ENCODE measurements at regions not wholly inside any gene's neighbourhood (a gene's known extent, or its start where the extent isn't known, plus 50 kb on each side); places are given as distances from the start of the nearest gene placed in this dataset.

GRCh38 chr7:94236960-94237359 lies 157.7 kb upstream of the COL1A2 start:
- no peak for DNase-seq (ENCODE audit: low spot score)

DNA sequence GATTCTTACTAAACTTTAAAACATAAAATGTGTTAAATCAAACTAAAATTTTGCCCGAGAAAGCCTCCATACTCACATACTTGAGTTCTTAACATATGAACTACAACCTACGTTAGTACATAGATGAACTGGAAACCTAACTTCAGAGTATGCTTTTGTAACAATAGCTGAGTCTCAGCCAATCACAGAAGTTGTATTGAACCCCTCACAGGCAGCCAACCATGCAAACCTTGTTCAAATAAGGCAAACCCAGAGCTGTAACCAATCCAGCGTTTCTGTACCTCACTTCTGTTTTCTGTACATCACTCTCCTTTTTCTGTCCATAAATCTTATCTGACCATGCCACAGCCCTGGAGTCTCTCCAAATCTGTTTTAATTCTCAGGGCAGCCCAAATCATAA lies 157.3 kb upstream of the COL1A2 start:
- DNase-seq (ENCODE audit: low spot score) = no peak

- no peak for DNase-seq (ENCODE audit: low spot score)
Observed at GRCh38 chr7:94239661-94240234, 154.9 kb upstream of the COL1A2 start.

DNA sequence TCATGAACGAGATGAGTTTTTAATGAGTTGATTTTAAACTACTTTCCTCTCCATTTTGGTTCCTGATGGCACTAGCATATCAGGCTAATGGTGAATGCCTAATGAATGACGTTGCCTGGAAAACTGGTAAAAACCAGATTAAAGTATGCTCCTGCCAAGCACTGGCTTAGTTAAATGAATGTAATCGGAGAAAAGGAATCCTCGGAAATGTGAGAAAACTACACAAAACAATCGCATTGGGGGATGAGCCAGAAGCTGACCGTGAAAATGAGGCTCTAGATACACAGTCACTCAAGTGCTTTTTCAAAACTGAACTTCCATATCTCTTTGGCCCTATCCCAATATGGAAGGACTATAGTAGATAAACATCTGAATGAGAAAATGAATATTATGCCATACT lies 153.8 kb upstream of the COL1A2 start:
- no peak for DNase-seq (ENCODE audit: low spot score)

- no peak for DNase-seq (ENCODE audit: low spot score)
Observed at GRCh38 chr7:94241402-94241925, 153.2 kb upstream of the COL1A2 start.

DNA sequence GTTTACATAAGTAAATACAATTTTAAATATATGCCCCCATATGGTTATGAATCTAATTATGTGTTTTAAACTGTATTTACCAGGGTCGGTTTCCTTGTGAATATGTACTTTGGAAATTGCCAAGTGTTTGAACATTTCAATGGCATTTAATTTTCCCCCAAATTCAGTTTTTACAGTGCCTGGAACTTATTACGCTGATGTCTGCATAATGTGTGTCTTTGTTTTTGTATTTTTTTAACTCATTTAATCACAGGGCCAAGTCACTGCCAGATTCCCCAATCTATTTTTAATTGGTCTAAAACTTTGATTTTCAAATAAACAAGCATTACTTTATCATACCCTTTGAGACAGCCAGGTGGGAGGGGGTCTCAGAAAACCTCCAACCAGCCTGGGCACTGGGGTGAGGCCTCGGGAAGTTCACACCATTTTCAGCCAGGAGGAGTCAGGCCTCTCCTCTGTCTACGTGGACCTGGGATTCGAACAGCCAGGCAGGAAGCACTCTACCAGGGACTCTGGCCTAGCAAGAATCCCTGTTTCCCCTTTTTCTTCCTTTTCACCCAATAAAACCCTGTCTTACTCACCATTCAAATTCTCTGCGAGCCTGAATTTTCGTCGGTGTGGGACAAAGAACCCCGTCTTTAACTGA lies 151.5 kb upstream of the COL1A2 start:
- DNase-seq (ENCODE audit: low spot score) = no peak

DNA sequence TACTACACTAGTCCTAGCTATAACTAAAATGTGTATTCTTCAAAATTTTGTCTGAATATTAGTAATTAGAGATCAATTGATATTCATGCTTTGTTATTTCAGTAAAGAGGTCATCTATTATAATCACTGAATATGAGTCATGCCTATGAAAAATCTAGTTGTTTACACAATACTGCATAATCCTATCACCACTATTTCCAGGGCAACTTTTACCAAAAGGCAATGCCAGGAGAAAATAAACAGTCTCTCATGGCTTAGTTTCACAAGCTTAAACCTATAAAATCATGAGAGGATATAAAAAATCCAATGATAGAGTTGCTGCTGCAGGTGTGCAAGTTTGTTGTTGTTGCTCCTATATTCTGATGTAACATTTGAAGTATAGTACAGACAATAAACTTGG lies 149.9 kb upstream of the COL1A2 start:
- DNase-seq (ENCODE audit: low spot score) = no peak

GRCh38 chr7:94245500-94245899 lies 149.2 kb upstream of the COL1A2 start:
- DNase-seq (ENCODE audit: low spot score) = no peak

- DNase-seq (ENCODE audit: low spot score) = no peak
Observed at GRCh38 chr7:94247970-94248369, 146.7 kb upstream of the COL1A2 start.

DNA sequence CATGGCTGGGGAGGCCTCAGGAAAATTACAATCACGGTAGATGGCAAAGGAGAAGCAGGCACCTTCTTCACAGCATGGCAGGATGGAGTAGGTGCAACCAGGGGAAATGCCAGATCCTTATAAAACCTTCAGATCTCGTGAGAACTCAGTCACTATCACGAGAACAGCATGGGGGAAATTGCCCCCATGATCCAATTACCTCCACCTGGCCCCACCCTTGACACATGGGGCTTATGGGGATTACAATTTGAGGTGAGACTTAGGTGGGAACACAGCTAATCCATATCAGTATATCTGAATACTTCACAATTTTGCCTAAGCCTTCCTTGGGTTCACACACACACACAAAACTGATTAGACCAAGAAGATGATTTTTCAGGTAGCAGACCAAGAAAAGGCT lies 145.1 kb upstream of the COL1A2 start:
- no peak for DNase-seq (ENCODE audit: low spot score)

DNA sequence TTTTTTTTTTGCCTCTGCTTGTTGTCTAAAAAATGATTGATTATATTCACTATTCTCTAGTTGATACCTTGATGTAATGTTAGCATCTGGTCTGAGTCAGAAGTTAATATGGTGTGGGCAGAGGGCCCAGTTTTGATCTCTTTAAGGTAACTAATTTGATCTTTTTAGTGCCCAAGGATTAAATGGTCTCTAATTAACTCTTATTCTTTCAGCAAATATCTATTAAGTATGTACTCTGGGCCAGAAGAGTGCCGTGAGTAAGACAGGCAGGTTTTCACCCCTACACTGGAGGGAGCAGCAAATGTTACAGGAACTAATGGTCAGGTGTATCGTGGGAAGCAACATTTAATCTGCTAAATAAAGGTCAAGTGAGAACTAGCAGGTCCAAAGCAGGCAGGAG lies 144.6 kb upstream of the COL1A2 start:
- no peak for DNase-seq (ENCODE audit: low spot score)

DNA sequence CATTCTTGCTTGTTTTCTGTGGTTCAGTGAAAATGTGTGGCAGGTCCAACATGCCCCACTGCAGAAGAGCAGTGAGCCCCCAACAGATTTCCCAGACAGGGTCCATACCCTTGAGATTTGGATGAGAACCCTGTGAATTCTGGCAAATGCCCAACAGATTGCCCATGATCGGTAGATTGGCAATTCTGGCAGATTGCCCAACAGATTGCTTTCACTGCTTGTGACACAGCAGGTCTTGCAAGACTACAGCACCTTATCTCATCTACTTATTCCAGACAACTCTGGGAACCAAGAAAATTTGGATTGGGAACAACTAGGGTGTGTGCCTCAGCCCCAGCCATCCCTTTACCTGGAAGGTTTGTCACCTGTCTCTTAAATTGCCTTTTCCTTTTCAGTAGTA lies 143.7 kb upstream of the COL1A2 start:
- DNase-seq (ENCODE audit: low spot score) = no peak

DNA sequence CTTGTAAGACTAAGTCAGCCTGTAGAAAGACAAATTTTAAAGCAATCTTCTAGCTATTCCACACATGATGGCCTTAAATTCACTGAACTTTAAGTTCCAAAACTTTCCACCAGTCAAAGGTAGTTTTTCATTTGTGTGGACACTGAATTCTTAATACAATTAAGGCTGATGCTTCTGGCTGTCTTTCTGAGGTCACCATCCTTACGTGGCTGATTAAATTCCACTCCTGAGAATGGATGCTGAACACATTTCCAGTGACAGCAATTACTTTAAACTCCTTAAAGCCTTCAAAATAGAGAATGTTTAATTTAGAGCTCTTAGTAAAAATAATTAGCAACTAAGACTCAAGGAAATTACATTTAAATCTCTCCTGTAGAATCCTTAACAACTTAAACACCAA lies 142.6 kb upstream of the COL1A2 start:
- no peak for DNase-seq (ENCODE audit: low spot score)

DNA sequence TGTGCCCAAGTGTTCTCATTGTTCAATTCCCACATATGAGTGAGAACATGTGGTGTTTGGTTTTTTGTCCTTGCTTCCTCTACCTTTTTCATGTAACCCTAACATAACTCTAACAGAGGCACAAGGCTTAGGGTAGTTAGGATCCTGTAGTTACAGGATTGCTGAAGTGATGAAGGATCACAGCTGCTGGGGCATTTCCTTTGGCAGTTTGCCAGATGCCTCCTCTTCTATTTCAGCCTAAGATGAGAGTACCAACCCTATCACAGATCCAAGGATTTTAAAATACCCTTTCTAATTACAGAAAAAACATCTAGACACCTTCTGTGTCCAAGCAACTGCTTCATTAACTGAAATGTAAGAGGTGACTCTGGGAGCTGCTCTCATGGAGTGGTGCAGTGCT lies 141.7 kb upstream of the COL1A2 start:
- no peak for DNase-seq (ENCODE audit: low spot score)

DNA sequence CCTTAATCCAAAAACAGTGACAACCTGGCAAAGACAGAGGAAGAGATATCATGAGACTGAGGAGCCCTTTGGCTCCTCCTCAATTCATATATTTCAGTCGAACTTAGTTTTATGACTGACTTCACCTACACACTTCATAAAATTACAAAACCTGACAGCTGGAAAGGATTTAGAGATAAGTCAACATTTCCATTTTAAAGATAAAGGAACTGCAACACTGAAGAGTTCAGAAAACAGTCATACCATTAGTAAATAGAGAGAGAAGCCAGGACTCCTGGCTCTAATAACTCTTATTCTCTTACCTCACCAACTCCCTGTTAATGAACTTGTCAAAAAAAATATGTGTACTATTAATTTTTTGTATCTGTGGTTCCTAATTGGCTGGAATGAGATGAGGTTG lies 141.0 kb upstream of the COL1A2 start:
- no peak for DNase-seq (ENCODE audit: low spot score)

DNA sequence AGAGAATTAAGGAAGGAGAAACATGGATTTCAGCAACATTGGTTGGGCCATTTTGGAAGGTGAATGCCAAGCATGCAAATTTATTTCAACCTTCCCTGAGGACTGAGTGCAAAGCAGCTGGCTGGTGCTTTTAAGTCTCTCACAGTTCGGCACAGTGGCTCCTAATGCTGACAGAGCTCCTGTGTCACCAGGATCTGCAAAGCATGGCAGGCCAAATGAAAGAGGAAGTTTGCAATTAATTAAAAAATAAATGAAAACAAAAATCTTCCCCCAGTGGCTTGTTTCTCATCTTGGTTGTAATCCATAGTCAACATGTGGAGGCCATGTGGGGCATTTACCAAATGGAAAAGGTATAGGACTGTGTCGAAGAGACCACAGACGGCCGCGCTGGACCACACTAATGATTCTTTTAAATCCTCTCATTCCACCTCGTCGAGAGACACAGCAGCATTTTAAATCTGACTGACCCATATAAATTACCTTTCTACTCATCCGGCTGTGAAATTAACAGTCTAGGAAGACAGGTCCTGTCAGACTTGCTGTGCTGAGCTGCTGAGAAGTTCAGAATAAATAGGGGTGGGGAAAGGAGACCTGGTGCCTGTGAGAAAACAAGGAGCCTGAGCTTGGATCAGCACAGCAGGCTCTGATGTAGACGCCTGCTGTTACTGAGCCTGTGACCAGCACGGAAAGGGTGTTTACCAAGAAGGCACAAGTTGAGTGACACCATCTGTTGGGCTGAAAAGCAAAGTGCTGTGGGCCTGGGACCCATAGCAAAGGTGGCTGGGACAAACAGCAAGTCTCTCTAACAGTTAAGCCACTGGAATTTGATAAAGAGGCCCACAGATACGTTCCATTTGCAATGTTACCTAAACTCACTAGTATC lies 136.0 kb upstream of the COL1A2 start:
- DNase-seq (ENCODE audit: low spot score) = no peak

- DNase-seq (ENCODE audit: low spot score) = no peak
Observed at GRCh38 chr7:94261067-94261466, 133.6 kb upstream of the COL1A2 start.

GRCh38 chr7:94264756-94265155 lies 129.9 kb upstream of the COL1A2 start:
- DNase-seq (ENCODE audit: low spot score) = no peak

DNA sequence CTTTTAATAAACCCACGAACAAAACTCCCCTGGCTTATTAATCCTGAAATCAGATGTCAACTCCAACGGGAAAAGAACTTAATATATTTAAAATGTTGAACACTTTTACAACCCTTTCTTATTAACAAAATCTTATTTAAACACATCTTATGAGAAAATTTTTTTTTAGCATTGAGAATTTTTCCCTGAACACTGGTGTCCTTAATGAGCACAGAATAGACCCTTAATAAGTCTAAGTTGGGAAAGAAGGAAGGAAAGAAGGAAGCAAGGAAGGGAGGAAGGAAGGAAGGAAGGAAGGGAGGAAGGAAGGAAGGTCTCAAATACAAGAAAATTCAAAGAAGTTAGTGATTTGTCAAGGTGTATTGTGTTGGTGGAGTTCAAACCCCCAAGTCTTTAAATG lies 129.2 kb upstream of the COL1A2 start:
- DNase-seq (ENCODE audit: low spot score) = no peak

DNA sequence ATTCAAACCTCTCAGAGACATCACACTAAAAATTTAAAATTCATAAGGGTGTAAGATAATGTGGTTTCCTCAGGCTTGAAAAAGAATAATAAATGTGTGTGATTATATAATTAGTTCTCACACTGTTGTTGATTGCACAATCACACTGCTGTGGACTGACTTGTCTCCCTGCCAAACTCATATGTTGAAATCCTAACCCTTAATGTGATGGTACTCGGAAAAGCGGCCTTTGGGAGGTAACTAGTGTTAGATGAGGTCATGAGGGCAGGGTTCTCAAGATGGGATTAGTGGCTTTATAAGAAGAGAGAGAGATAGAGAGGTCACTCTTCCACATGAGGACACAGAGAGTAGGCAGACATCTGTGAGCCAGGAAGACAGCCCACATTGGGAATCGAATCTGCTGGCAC lies 128.5 kb upstream of the COL1A2 start:
- no peak for DNase-seq (ENCODE audit: low spot score)

DNA sequence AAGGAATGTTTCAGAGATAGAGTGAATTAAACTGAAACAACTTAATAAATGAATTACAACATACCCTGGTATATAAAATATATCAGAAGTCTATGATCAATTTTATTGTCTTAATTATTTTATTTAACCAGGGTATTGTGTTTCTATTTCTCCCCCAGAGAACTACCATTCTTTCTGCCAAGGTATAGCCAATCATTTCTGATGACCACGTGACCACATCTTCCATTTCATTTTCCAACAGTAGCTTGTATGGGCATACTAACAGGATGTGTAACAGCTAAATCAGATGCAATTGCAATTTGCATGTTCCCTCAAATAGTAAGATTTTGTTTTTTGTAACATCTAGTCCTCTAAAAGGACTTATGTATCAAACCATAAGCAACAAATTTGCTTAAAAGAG lies 123.9 kb upstream of the COL1A2 start:
- no peak for DNase-seq (ENCODE audit: low spot score)

- DNase-seq (ENCODE audit: low spot score) = no peak
Observed at GRCh38 chr7:94272821-94273583, 121.7 kb upstream of the COL1A2 start.
